ENCODE measurements at regions not wholly inside any gene's neighbourhood (a gene's known extent, or its start where the extent isn't known, plus 50 kb on each side); places are given as distances from the start of the nearest gene placed in this dataset.

GRCh38 chr1:56213068-56213467 lies 366.3 kb downstream of the PLPP3 start:
- no peak for DNase-seq (ENCODE audit: low spot score)
- no peak for FAIRE-seq
- POLR2A ChIA-PET: no interaction called here

More at GRCh38 chr1:56213068-56213467, 366.3 kb downstream of the PLPP3 start:
- in situ Hi-C loops (cut with HindIII; ENCODE audit: extremely low pct_ligation_motif_present, low pct_unique_long_range_greater_than_20kb): no loop called here
- no TSS peak for BruUV-seq (replicated peaks)
- Histone ChIP-seq H3K4me3 (replicated peaks in 1 of 3; ENCODE audit: insufficient read depth in 1 of 3, low read depth in 2 of 3, low read length in 3 of 3) (no peak overlapping the region), H3K27me3 (ENCODE audit: control insufficient read depth in 1 of 2, insufficient read depth in 2 of 2, low read length in 2 of 2) (no peaks in the 10 kb centered on the region), H2AFZ (ENCODE audit: low read length) (no peak overlapping the region), H3K36me3 (replicated peaks in 1 of 2; ENCODE audit: control insufficient read depth in 1 of 2, insufficient read depth in 2 of 2, low read length in 2 of 2) (no peaks in the 10 kb centered on the region), H3K9ac (ENCODE audit: insufficient read depth, low read depth, low read length) (no peak overlapping the region), H3K9me3 (ENCODE audit: low read length) (no peaks in the 10 kb centered on the region), H3K4me1 (ENCODE audit: insufficient read depth, low read length) (no peaks in the 10 kb centered on the region), H3K79me2 (ENCODE audit: insufficient read depth, low read length) (no peaks in the 10 kb centered on the region), H3K4me2 (ENCODE audit: low read depth, low read length) (no peak overlapping the region), H3K27ac (ENCODE audit: extremely low read length, insufficient read depth, low read length) (no peak overlapping the region), H4K20me1 (ENCODE audit: insufficient read depth, low read length) (no peaks in the 10 kb centered on the region)
- intact Hi-C loops (cut with micrococcal nuclease; ENCODE audit: unreplicated experiment): no loop called here
- TF ChIP-seq BRCA1 (CRISPR knock-in tag; IDR thresholded peaks at IDR 0.05) (no peak), ZNF605 (CRISPR knock-in tag; IDR thresholded peaks at IDR 0.05) (no peak), FOXA3 (CRISPR knock-in tag; IDR thresholded peaks at IDR 0.05) (no peak), HMG20B (CRISPR knock-in tag; conservative IDR thresholded peaks at IDR 0.05) (no peak), ZFP36L2 (CRISPR knock-in tag; IDR thresholded peaks at IDR 0.05) (no peak), ARNTL (CRISPR knock-in tag; IDR thresholded peaks at IDR 0.05) (no peak), E2F5 (CRISPR knock-in tag; conservative IDR thresholded peaks at IDR 0.05) (no peak), ZNF670 (CRISPR knock-in tag; IDR thresholded peaks at IDR 0.05; ENCODE audit: borderline replicate concordance) (no peak), ZNF574 (CRISPR knock-in tag; IDR thresholded peaks at IDR 0.05) (no peak), ZNF614 (CRISPR knock-in tag; IDR thresholded peaks at IDR 0.05; ENCODE audit: borderline replicate concordance) (no peak), MXD4 (CRISPR knock-in tag; IDR thresholded peaks at IDR 0.05) (no peak)
- no peak for ATAC-seq
- CTCF ChIA-PET (ENCODE audit: low intra/inter-chr PET ratio, low total read pairs): no interaction called here
